ENCODE measurements at regions not wholly inside any gene's neighbourhood (a gene's known extent, or its start where the extent isn't known, plus 50 kb on each side); places are given as distances from the start of the nearest gene placed in this dataset.
A peak's percentile ranks its signal among the peaks of the same experiment; 100 is the strongest.

- H3K4me1 ChIP-seq, result no peaks in the 10 kb centered on the region
- DNase-seq (no peak), ATAC-seq (no peak)
- no peak for TF ChIP-seq CTCF (IDR thresholded peaks at IDR 0.05)
- TF ChIP-seq POLR2A (IDR thresholded peaks at IDR 0.05), result no peak
- no peak overlapping the region for H3K4me3 ChIP-seq
- 78 to 85% (median 81%) methylated on average over 3 of the region's 3 CpGs for WGBS, 4 donors
- H3K9me3 ChIP-seq, result no peaks in the 10 kb centered on the region
- H3K27ac ChIP-seq, result no peak overlapping the region
- H3K36me3 ChIP-seq, result no peaks in the 10 kb centered on the region
- intact Hi-C loops (cut with DNase I), result loop anchor here in 1 of 10 donors (10.0 kb wide), 1 partner anchor 275 kb away; no protein-coding TSS in a partner anchor
- H3K27me3 ChIP-seq, result peaks cover 0 to 17% (median 0%) of the 10 kb centered on the region in 9 donors
These were observed 437.8 kb upstream of the B3GAT1 start for GRCh38 chr11:134849833-134850232.

GRCh38 chr11:134847083-134847715, 435.2 kb upstream of the B3GAT1 start:
- H3K27ac ChIP-seq, result no peak overlapping the region
- no peaks in the 10 kb centered on the region for H3K36me3 ChIP-seq
- DNase-seq (peak in 1 of 5 donors; percentile 7), ATAC-seq (no peak)
- H3K27me3 ChIP-seq, result peaks cover 0 to 44% (median 4%) of the 10 kb centered on the region in 9 donors
- TF ChIP-seq CTCF (IDR thresholded peaks at IDR 0.05) (no peak), POLR2A (IDR thresholded peaks at IDR 0.05) (no peak)
- H3K4me3 ChIP-seq, result no peak overlapping the region
- no peaks in the 10 kb centered on the region for H3K9me3 ChIP-seq
- WGBS, 4 donors, result 53 to 69% (median 57%) methylated on average over 14 to 17 of the region's 17 CpGs
- H3K4me1 ChIP-seq, result no peaks in the 10 kb centered on the region
- intact Hi-C loops (cut with DNase I), result loop anchor here in 1 of 10 donors (10.0 kb wide), 1 partner anchor 272 kb away; no protein-coding TSS in a partner anchor

- H3K9me3 ChIP-seq, result no peaks in the 10 kb centered on the region
- intact Hi-C loops (cut with DNase I), result loop anchor here in 1 of 10 donors (10.0 kb wide), 1 partner anchor 272 kb away; no protein-coding TSS in a partner anchor
- peaks cover 0 to 50% (median 6%) of the 10 kb centered on the region in 9 donors for H3K27me3 ChIP-seq
- H3K27ac ChIP-seq, result no peak overlapping the region
- TF ChIP-seq CTCF (IDR thresholded peaks at IDR 0.05) (no peak), POLR2A (IDR thresholded peaks at IDR 0.05) (no peak)
- 71 to 77% (median 76%) methylated on average over 10 to 11 of the region's 11 CpGs for WGBS, 4 donors
- H3K4me3 ChIP-seq, result no peak overlapping the region
- ATAC-seq, result peak in 1 of 4 donors; percentile 29
- H3K36me3 ChIP-seq, result no peaks in the 10 kb centered on the region
- no peaks in the 10 kb centered on the region for H3K4me1 ChIP-seq
- DNase-seq, result no peak
These were observed 434.5 kb upstream of the B3GAT1 start for GRCh38 chr11:134846328-134847082.

Measured in heart left ventricle (tissue), 16 donors.